IMR-90 (cell line): ENCODE measurements at regions not wholly inside any gene's neighbourhood (a gene's known extent, or its start where the extent isn't known, plus 50 kb on each side); places are given as distances from the start of the nearest gene placed in this dataset.
"Not testable (repeated sequence)": the region's sequence is repeated elsewhere in the genome, so short reads cannot be mapped to it uniquely, and the experiment has no call there.

Experiments used
- ATAC-seq: fragments of 200-7000 bp; cut with Tn5 transposase; 2 replicates; pipeline ENCODE4 v1.9.1; 2020; ENCODE audit warnings: low read depth, mild to moderate bottlenecking, moderate library complexity
- BruUV-seq: library from RNA; stranded (reverse); fragments of 400-500 nt; replicated peaks from 2 replicates; lab custom pipeline; 2021; lab: Mats Ljungman, UMichigan
- CTCF ChIA-PET: fragments of 300-600 bp; formaldehyde crosslinking; extraction: SDS; loops from one replicate; lab custom pipeline; 2021; ENCODE audit warnings: antibody characterized with exemption; lab: Yijun Ruan, JAX
- POLR2A ChIA-PET: fragments of 300-600 bp; sonication (Branson Sonifier 250); formaldehyde crosslinking; loops from one replicate; lab custom pipeline; 2022; ENCODE audit warnings: antibody characterized with exemption; ENCODE audit not compliant: unreplicated experiment; lab: Charles Lee
- DNase-seq: peaks from one replicate; pipeline ENCODE4 v3.0.0; 2013
- H2AFZ ChIP-seq: replicated peaks from 2 replicates; pipeline ENCODE3; 2013; ENCODE audit warnings: low read length, mild to moderate bottlenecking; ENCODE audit not compliant: poor library complexity
- H2AK5ac ChIP-seq: 2 replicates; pipeline ENCODE4 v1.6.1; 2013; ENCODE audit warnings: low read depth, low read length, inconsistent platforms
- H2AK9ac ChIP-seq: replicated peaks from 2 replicates; pipeline ENCODE3; 2013; ENCODE audit warnings: mild to moderate bottlenecking, low read depth, low read length, moderate library complexity; ENCODE audit not compliant: poor library complexity
- H2BK120ac ChIP-seq: 2 replicates; pipeline ENCODE4 v1.6.1; 2013; ENCODE audit warnings: low read depth, low read length, inconsistent platforms
- H2BK15ac ChIP-seq: 3 replicates; pipeline ENCODE4 v1.6.1; 2013; ENCODE audit warnings: low read depth, low read length, inconsistent platforms
- H2BK20ac ChIP-seq: 2 replicates; pipeline ENCODE4 v1.6.1; 2013; ENCODE audit warnings: low read depth, mild to moderate bottlenecking, inconsistent platforms, low read length, moderate library complexity
- H2BK5ac ChIP-seq: 2 replicates; pipeline ENCODE4 v1.6.1; 2013; ENCODE audit warnings: mild to moderate bottlenecking, low read depth, low read length, inconsistent platforms; ENCODE audit not compliant: poor library complexity, severe bottlenecking
- H3K14ac ChIP-seq: replicated peaks from 2 replicates; pipeline ENCODE4 v1.6.1; 2013; ENCODE audit warnings: low read depth, low read length, inconsistent platforms
- H3K18ac ChIP-seq: 2 replicates; pipeline ENCODE4 v1.6.1; 2013; ENCODE audit warnings: low read depth, low read length, control low read depth
- H3K23ac ChIP-seq: 2 replicates; pipeline ENCODE4 v1.6.1; 2013; ENCODE audit warnings: low read depth, low read length, inconsistent platforms
- H3K27ac ChIP-seq: 2 replicates; pipeline ENCODE4 v1.5.1; 2013; ENCODE audit warnings: mild to moderate bottlenecking, control low read depth, low read length; ENCODE audit not compliant: insufficient read depth
- H3K27me3 ChIP-seq: 2 replicates; pipeline ENCODE4 v1.6.1; 2013; ENCODE audit warnings: low read length; ENCODE audit not compliant: control insufficient read depth, insufficient read depth
- H3K36me3 ChIP-seq: 2 replicates; pipeline ENCODE4 v1.6.1; 2013; ENCODE audit warnings: low read length, mixed read lengths; ENCODE audit not compliant: control insufficient read depth, insufficient read depth
- H3K4ac ChIP-seq: 2 replicates; pipeline ENCODE4 v1.6.1; 2013; ENCODE audit warnings: low read depth, low read length, inconsistent platforms
- H3K4me1 ChIP-seq: 2 replicates; pipeline ENCODE4 v1.6.1; 2013; ENCODE audit warnings: low read length, mixed read lengths; ENCODE audit not compliant: control insufficient read depth, insufficient read depth
- H3K4me2 ChIP-seq: 2 replicates; pipeline ENCODE4 v1.6.1; 2013; ENCODE audit warnings: low read depth, mild to moderate bottlenecking, control low read depth, low read length, moderate library complexity
- H3K4me3 ChIP-seq: 2 replicates; pipeline ENCODE4 v1.5.1; 2013; ENCODE audit warnings: low read depth, mild to moderate bottlenecking, control low read depth, low read length, moderate library complexity; ENCODE audit not compliant: insufficient read depth
- H3K56ac ChIP-seq: 2 replicates; pipeline ENCODE4 v1.6.1; 2013; ENCODE audit warnings: low read length, inconsistent platforms; ENCODE audit not compliant: insufficient read depth; ENCODE audit errors: extremely low read depth
- H3K79me1 ChIP-seq, 2 experiments: 2 replicates each; pipeline ENCODE4 v1.6.1; 2013; ENCODE audit warnings: low read length in 2 of 2, inconsistent platforms in 1 of 2, low read depth in 1 of 2
- H3K9ac ChIP-seq: 2 replicates; pipeline ENCODE4 v1.6.1; 2013; ENCODE audit warnings: low read depth, low read length, control low read depth
- H3K9me1 ChIP-seq: 2 replicates; pipeline ENCODE4 v1.6.1; 2013; ENCODE audit warnings: low read length, inconsistent platforms; ENCODE audit not compliant: insufficient read depth
- H3K9me3 ChIP-seq: 2 replicates; pipeline ENCODE4 v1.6.1; 2013; ENCODE audit warnings: low read length; ENCODE audit not compliant: control insufficient read depth, insufficient read depth
- H4K20me1 ChIP-seq: 2 replicates; pipeline ENCODE4 v1.6.1; 2013; ENCODE audit warnings: low read length, inconsistent platforms; ENCODE audit not compliant: insufficient read depth
- H4K5ac ChIP-seq: 2 replicates; pipeline ENCODE4 v1.6.1; 2013; ENCODE audit warnings: mild to moderate bottlenecking, low read depth, low read length, control low read depth
- H4K8ac ChIP-seq, 2 experiments: 2 replicates each; pipeline ENCODE4 v1.6.1; 2013; ENCODE audit warnings: low read depth in 2 of 2, low read length in 2 of 2, control low read depth in 1 of 2, inconsistent platforms in 1 of 2
- H4K91ac ChIP-seq: 2 replicates; pipeline ENCODE4 v1.6.1; 2013; ENCODE audit warnings: low read depth, low read length, inconsistent platforms; ENCODE audit not compliant: insufficient read depth
- WGBS, 2 experiments: methylation state at CpG; one replicate each; pipeline versions ENCODE4 v1.1.5 to v1.1.7; 2013; ENCODE audit warnings: missing lambda C conversion rate in 2 of 2; ENCODE audit not compliant: insufficient read length in 1 of 2; ENCODE audit errors: extremely low coverage in 2 of 2; 5-methylcytosine and 5-hydroxymethylcytosine counted together
- dilution Hi-C: fragments of 300-500 bp; cut with HindIII; formaldehyde crosslinking; loops from one replicate; pipeline ENCODE4 v1.14.3; 2018; ENCODE audit warnings: low sequenced_read_pairs; ENCODE audit not compliant: unreplicated experiment
- in situ Hi-C: fragments of 300-500 bp; cut with MboI; formaldehyde crosslinking; loops from 3 replicates; pipeline ENCODE4 v1.14.3; 2019; ENCODE audit warnings: low sequenced_read_pairs, inconsistent platforms, mixed read lengths
- intact Hi-C: fragments of 100-400 bp; cut with micrococcal nuclease; formaldehyde crosslinking; loops from 2 replicates; pipeline ENCODE4 v1.10.0; 2022

- H2BK15ac ChIP-seq, H3K9ac ChIP-seq, H3K9me3 ChIP-seq, H3K18ac ChIP-seq, H3K9me1 ChIP-seq, H3K56ac ChIP-seq, BruUV-seq, H4K20me1 ChIP-seq, H3K36me3 ChIP-seq, H2AK9ac ChIP-seq, H2BK5ac ChIP-seq, in situ Hi-C loops, H2BK120ac ChIP-seq, ATAC-seq, intact Hi-C loops, H3K23ac ChIP-seq, dilution Hi-C loops, H3K4me3 ChIP-seq, H3K27ac ChIP-seq, H2BK20ac ChIP-seq, H4K8ac ChIP-seq, H3K4me1 ChIP-seq, POLR2A ChIA-PET, H3K4me2 ChIP-seq, H2AFZ ChIP-seq, DNase-seq, H3K14ac ChIP-seq, CTCF ChIA-PET, H3K4ac ChIP-seq, H4K5ac ChIP-seq, H4K91ac ChIP-seq, H3K27me3 ChIP-seq, H2AK5ac ChIP-seq, H3K79me1 ChIP-seq: not testable (repeated sequence)
- no CpG with 5 or more reads among the region's 2 CpGs for WGBS, 2 experiments
These were observed 99.7 kb downstream of the SPATA31A6 start for GRCh38 chr9:42283179-42283543.

DNA sequence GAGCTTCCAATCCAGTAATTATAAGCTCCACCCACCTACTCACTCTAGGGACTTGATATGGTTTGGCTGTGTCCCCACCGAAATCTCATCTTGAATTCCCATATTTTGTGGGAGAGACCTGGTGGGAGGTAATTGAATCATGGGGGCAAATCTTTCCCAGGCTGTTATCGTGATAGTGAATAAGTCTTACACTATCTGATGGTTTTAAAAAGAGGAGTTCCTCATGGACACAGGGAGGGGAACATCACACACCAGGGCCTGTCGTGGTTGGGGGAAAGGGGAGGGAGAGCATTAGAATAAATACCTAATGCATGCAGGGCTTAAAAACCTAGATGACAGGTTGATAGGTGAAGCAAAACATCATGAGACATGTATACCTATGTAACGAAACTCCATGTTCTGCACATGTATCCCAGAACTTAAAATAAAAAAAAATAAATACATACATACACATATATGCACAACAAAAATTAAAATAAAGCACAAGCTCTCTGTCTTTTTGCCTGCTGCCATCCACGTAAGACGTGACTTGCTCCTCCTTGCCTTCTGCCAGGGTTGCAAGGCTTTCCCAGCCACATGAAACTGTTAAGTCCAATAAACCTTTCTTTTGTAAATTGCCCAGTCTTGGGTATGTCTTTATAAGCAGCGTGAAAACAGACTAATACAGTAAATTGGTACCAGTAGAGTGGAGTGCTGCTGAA lies 102.8 kb downstream of the SPATA31A6 start:
- POLR2A ChIA-PET, H2BK20ac ChIP-seq, H3K9me3 ChIP-seq, H3K23ac ChIP-seq, H4K8ac ChIP-seq, H2AFZ ChIP-seq, H3K18ac ChIP-seq, ATAC-seq, H3K9ac ChIP-seq, H4K5ac ChIP-seq, H2BK120ac ChIP-seq, H3K4me1 ChIP-seq, CTCF ChIA-PET, H3K4me3 ChIP-seq, H3K14ac ChIP-seq, H3K79me1 ChIP-seq, H3K4ac ChIP-seq, H4K91ac ChIP-seq, H3K27me3 ChIP-seq, BruUV-seq, H3K36me3 ChIP-seq, H3K27ac ChIP-seq, H2BK15ac ChIP-seq, H2AK9ac ChIP-seq, in situ Hi-C loops, H3K56ac ChIP-seq, H3K4me2 ChIP-seq, dilution Hi-C loops, H2AK5ac ChIP-seq, H2BK5ac ChIP-seq, H4K20me1 ChIP-seq, intact Hi-C loops, DNase-seq, H3K9me1 ChIP-seq: not testable (repeated sequence)
- WGBS, 2 experiments, result no CpG with 5 or more reads among the region's 7 CpGs
